Suprapubic skin (tissue), 4 donors: ENCODE measurements at regions not wholly inside any gene's neighbourhood (a gene's known extent, or its start where the extent isn't known, plus 50 kb on each side); places are given as distances from the start of the nearest gene placed in this dataset.
"Not testable (repeated sequence)": the region's sequence is repeated elsewhere in the genome, so short reads cannot be mapped to it uniquely, and the experiment has no call there.

Experiments used
- DNase-seq, 2 donors: peaks; one replicate each; pipeline ENCODE4 v3.0.0-alpha.2; 2019; ENCODE audit warnings: low spot score in 2 of 2
- H3K27ac ChIP-seq: fragments of 200-600 bp; sonication (generic); one replicate; pipeline ENCODE4 v1.5.1; 2019
- H3K27me3 ChIP-seq: fragments of 200-600 bp; sonication (generic); one replicate; pipeline ENCODE4 v1.5.1; 2019
- H3K36me3 ChIP-seq: fragments of 200-600 bp; sonication (generic); one replicate; pipeline ENCODE4 v1.5.1; 2019
- H3K4me1 ChIP-seq: fragments of 200-600 bp; sonication (generic); one replicate; pipeline ENCODE4 v1.5.1; 2019
- H3K4me3 ChIP-seq: fragments of 200-600 bp; sonication (generic); one replicate; pipeline ENCODE4 v1.5.1; 2019; ENCODE audit warnings: mild to moderate bottlenecking
- H3K9me3 ChIP-seq: fragments of 200-600 bp; sonication (generic); one replicate; pipeline ENCODE4 v1.5.1; 2019
- WGBS: methylation state at CpG from one replicate; pipeline ENCODE4 v1.1.5; 2018; 5-methylcytosine and 5-hydroxymethylcytosine counted together

- not testable (repeated sequence) for DNase-seq, H3K36me3 ChIP-seq, H3K9me3 ChIP-seq, H3K4me1 ChIP-seq, H3K27me3 ChIP-seq, H3K4me3 ChIP-seq, H3K27ac ChIP-seq
- no CpG with 5 or more reads among the region's 4 CpGs for WGBS
These were observed 58.1 kb upstream of the NBPF11 start for GRCh38 chr1:148210166-148210565.

- WGBS = no CpG with 5 or more reads among the region's 6 CpGs
- not testable (repeated sequence) for H3K27me3 ChIP-seq, H3K4me1 ChIP-seq, H3K4me3 ChIP-seq, H3K9me3 ChIP-seq, DNase-seq, H3K36me3 ChIP-seq, H3K27ac ChIP-seq
These were observed 49.9 kb upstream of the NBPF11 start for GRCh38 chr1:148202013-148202412.
